Vagina (tissue), 2 donors: ENCODE measurements at regions not wholly inside any gene's neighbourhood (a gene's known extent, or its start where the extent isn't known, plus 50 kb on each side); places are given as distances from the start of the nearest gene placed in this dataset.

ENCODE experiments used
- POLR2AphosphoS5 ChIP-seq, 2 donors: sonication (generic); formaldehyde crosslinking; IDR thresholded peaks; one replicate each; pipeline ENCODE4 v1.9.0; 2017; ENCODE audit warnings: antibody characterized with exemption in 2 of 2, mild to moderate bottlenecking in 2 of 2, low read depth in 1 of 2; ENCODE audit not compliant: insufficient read depth in 1 of 2
- TF ChIP-seq, protein P1 (sequence below), 3 experiments: fragments of 450-650 bp in 2 of 3; fragments of 200-600 bp in 1 of 3; sonication (generic) in 1 of 3; IDR thresholded peaks; one replicate each; pipeline ENCODE4 v1.5.1; 2017 to 2019; ENCODE audit warnings: antibody characterized with exemption in 3 of 3, mild to moderate bottlenecking in 2 of 3, moderate library complexity in 2 of 3

DNA sequence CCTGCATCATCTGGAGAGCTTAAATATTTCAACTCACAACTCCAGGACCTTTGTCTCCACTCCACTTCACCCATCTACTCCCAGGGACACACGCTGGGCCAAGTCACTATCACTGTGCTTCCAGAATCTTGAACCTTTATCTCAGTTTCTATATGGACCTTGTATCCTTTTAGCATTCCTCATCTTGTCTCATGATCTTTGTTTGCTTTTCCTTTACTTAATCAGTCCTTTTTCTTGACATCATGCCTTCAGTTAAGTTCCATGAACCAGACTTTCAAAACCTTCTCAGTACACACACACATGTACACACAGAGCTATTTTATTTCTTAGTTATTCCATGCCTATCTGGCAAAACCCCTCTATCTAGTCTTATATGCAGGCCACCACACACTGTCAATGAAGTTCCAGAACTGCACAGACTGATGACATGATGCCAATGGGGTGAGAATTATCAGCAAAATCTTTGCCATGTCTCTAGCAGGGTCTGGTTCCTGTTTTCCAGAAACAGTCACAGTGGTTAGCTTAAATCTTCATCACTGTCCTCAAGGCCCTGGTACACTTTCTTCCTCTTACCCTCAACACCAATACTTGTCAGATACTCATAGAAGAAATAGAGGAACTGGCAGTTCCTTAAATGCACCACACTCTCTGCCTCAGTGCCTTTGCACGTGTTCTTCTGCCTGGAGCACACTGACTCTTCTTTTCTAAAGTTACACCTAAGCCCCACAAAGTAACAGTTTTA is 77.6 kb upstream of the STARD13 start:
- TF ChIP-seq, protein P1, sequence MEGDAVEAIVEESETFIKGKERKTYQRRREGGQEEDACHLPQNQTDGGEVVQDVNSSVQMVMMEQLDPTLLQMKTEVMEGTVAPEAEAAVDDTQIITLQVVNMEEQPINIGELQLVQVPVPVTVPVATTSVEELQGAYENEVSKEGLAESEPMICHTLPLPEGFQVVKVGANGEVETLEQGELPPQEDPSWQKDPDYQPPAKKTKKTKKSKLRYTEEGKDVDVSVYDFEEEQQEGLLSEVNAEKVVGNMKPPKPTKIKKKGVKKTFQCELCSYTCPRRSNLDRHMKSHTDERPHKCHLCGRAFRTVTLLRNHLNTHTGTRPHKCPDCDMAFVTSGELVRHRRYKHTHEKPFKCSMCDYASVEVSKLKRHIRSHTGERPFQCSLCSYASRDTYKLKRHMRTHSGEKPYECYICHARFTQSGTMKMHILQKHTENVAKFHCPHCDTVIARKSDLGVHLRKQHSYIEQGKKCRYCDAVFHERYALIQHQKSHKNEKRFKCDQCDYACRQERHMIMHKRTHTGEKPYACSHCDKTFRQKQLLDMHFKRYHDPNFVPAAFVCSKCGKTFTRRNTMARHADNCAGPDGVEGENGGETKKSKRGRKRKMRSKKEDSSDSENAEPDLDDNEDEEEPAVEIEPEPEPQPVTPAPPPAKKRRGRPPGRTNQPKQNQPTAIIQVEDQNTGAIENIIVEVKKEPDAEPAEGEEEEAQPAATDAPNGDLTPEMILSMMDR (IDR thresholded peaks at IDR 0.05): no peak
- TF ChIP-seq POLR2AphosphoS5 (IDR thresholded peaks at IDR 0.05; ENCODE audit: insufficient read depth in 1 of 2, low read depth in 1 of 2): no peak
